HG03342 (cell line): ENCODE measurements at regions not wholly inside any gene's neighbourhood (a gene's known extent, or its start where the extent isn't known, plus 50 kb on each side); places are given as distances from the start of the nearest gene placed in this dataset.
"Not testable (repeated sequence)": the region's sequence is repeated elsewhere in the genome, so short reads cannot be mapped to it uniquely, and the experiment has no call there.

Experiments
- ATAC-seq: cut with Tn5 transposase; IDR thresholded peaks from one replicate; pipeline ENCODE4 v1.9.1; 2021; ENCODE audit warnings: mild to moderate bottlenecking, moderate library complexity; ENCODE audit not compliant: unreplicated experiment

- no peak for ATAC-seq
Measured at GRCh38 chr2:38148501-38148900, 72.5 kb upstream of the CYP1B1 start.

DNA sequence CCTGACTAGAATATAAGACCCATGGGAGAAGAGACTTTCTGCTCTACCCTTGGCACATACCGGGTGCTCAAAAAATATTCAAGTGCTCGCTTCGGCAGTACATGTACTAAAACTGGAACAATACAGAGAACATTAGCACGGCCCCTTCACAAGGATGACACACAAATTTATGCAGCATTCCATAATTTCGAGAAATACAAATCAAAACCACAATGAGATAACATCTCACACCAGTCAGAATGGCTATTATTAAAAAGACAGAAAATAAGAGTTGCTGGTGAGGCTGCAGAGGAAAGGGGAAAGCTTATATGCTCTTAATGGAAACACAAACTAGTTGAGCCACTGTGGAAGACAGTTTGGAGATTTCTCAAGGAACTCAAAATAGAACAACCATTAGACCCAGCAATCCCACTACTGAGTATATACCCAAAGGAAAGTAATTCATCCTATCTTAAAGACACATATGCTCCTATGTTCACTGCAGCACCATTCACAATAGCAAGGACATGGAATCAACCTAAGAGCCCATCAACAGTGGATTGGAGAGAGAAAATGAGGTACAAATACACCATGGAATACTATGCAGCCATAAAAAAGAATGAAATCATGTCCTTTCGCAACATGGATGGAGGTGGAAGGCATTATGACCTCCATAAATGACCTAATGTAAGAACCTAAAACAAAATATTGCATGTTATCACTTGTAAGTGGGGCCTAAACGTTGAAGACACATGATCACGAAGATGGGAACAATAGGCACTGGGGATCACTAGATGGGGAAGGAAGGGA lies 71.6 kb upstream of the CYP1B1 start:
- no peak for ATAC-seq

DNA sequence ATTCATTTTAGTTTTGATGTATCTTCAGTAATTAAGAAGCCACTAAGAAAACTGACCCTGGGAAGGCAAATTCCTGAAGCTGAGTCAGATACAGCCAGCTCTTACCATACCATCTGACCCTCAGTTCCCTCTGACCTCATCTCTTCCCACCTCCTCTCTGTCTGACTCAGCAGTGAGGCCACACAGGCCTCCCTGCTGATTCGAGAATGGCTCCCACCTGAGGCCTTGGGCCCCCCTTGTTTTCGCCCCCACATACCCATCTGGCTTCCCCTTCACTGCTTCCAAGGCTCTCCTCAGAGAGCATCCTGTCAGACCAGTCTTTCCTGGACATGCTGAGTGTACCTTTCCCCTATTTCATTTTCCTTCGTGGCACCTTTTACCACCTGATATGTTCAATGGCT lies 71.0 kb upstream of the CYP1B1 start:
- ATAC-seq: peak; percentile 88

GRCh38 chr2:38146275-38146906 lies 70.4 kb upstream of the CYP1B1 start:
- ATAC-seq: peak; percentile 64

DNA sequence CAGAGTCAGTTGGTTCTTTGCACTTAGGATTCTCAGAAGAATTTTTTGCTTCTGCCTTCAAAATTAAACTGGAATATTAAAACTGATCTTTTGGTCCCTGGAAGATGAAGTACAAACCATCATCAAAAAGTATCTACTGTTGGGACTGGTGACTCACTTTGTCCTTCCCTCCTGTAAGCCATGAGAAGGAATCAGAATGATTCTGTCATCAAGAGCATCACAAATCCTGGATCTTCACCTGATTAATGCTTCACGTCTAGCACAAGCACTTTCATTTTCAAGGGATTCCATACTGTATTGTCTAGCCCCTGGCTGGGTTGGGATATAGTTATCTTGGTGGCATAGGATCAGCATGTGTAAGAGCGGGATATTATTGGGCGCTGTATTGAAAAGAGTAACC lies 69.3 kb upstream of the CYP1B1 start:
- ATAC-seq: no peak

- no peak for ATAC-seq
Measured at GRCh38 chr2:38142627-38143026, 66.7 kb upstream of the CYP1B1 start.

DNA sequence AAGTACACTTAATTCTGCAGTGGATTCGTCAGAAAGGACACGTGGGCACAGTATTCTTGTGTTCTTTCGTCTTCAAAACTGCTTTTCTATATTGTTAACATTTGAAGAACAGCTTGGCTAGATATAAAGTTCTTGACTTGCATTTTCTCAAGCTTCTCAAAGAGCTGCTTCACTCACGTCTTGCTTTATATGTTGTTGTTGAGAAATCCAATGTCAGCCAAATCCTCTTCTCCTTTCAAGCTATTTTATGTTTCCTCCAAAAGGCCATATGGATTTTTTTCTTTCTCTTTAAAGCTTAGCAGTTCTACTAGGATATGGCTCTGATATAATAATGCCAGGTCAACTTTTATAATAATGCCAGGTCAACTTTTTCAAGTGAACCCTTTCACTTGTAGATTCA lies 65.5 kb upstream of the CYP1B1 start:
- ATAC-seq: no peak

DNA sequence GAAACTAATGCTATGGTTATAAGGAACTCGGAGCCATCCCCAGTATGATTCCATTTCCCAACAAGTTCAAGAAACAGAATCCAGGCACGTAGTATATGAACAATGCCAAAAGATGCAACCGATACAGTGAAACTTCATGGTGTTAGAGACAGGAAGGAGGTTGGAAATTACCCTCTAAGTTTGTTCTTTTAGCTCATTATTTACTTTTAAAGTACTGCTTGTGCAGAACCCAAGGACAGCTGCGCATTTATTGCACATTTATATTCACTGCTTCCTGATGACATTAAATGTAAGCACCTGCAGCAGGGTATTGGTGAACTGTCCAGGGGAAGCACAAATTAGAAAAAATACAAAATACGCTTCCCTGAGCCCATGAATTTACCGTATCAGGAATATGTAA lies 63.0 kb upstream of the CYP1B1 start:
- ATAC-seq: no peak

- no peak for ATAC-seq
Measured at GRCh38 chr2:38138419-38138818, 62.5 kb upstream of the CYP1B1 start.

- not testable (repeated sequence) for ATAC-seq
Measured at GRCh38 chr2:38137958-38138357, 62.0 kb upstream of the CYP1B1 start.

DNA sequence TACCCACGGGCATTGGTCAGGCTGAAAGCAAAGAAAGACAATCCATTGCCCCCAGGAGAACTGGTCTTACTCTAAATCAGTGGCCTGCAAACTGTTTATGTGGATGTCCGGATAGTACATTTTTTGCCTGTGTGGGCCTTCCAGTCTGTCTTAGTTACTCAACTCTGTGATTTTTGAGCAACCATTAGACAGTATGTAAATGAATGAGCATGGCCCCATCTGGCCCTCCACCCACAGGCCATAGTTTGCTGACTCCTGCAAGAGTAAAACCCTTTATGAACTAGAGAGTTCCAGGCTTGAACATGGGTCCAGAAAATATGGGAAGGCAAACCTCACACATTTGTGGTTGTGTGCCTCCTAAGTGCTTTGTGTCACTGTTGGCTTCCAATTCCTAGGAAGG lies 55.7 kb upstream of the CYP1B1 start:
- ATAC-seq: no peak

DNA sequence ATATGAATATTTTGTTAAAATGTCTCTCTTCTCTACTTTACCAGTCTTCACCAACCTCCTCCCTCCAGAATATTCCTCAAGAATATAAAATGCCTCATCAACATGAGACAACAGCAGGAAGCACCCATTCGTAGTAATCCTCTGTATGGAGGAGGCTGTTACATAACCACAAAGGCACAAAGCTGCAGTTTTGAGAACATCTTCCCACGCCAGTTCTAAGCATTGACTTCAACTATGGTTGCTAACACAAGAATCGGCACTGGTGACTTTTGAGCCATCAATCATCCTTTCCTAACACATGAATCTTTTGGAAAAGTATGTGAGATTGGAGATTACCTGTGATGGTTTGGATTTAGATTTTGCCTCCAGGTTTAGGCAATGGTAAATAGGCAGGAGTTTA lies 54.9 kb upstream of the CYP1B1 start:
- no peak for ATAC-seq

DNA sequence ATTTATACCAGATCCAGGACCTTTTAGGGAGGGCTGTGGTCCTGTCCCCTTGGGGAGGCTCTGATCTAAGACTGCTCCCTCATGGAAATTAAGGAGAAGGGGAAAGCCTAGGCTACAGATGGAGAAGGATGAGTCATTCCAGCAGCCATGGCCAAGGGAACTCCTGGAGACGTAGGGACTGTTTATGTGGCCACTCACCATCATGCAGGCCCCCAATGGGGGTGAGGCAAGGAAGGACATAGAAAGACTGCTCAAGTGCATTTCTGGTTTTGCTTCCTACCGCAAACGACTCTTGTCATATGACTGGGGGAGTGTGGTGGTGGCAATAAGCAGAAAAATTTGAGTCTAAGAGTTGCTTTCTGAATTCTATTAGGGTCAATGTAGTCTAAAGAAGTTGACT lies 54.0 kb upstream of the CYP1B1 start:
- ATAC-seq: no peak

DNA sequence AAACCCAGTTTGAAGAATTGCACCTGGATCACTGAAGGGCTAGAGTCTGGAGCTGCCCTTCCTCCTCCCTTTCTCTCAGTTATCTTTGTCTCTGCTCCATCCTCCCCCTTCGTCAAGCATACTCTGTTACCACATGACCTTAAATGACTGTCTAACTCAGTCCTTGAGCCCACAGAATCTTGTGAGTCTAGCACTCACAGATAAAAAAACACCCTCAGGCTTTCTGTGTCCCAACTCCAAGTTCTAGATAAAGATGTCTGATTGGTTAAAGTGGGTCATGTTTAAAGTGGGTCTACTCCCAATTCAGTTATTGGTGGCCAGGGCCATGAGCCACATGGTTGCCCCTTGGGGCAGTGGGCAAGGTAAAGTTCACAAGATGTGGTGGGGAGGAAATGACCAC lies 53.5 kb upstream of the CYP1B1 start:
- no peak for ATAC-seq

GRCh38 chr2:38128653-38129052 lies 52.7 kb upstream of the CYP1B1 start:
- peak; percentile 90 for ATAC-seq

DNA sequence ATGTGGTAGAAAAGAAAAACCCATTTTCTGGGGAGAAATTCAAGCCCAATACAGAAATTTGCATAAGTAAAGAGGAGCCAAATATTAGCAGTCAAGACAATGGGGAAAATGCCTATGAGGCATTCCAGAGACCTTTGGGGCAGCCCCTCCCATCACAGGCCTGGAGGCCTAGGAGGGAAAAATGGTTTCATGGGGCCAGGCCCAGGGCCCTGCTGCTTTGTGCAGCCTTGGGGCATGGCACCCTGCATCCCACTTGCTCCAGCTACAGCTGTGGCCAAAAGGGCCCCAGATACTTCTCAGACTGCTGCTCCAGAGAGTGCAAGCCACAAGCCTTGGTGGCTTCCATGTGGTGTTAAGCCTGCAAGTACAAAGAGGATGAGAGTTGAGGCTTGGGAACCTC lies 51.3 kb upstream of the CYP1B1 start:
- ATAC-seq: no peak

GRCh38 chr2:38125842-38126241 lies 49.9 kb upstream of the CYP1B1 start:
- no peak for ATAC-seq
